Sigmoid colon (tissue), 6 donors: ENCODE measurements at regions not wholly inside any gene's neighbourhood (a gene's known extent, or its start where the extent isn't known, plus 50 kb on each side); places are given as distances from the start of the nearest gene placed in this dataset.

Experiments used
- DNase-seq: peaks from one replicate; pipeline ENCODE4 v3.0.0-alpha.2; 2019
- H3K27ac ChIP-seq, 4 donors: fragments of 200-600 bp; sonication (generic); one replicate each; pipeline ENCODE4 v1.5.1; 2016 to 2019; ENCODE audit warnings: mild to moderate bottlenecking in 1 of 4
- H3K27me3 ChIP-seq, 3 donors: fragments of 200-600 bp; sonication (generic); one replicate each; pipeline ENCODE4 v1.5.1; 2019; ENCODE audit warnings: mild to moderate bottlenecking in 1 of 3
- H3K36me3 ChIP-seq, 4 donors: fragments of 200-600 bp; sonication (generic); one replicate each; pipeline ENCODE4 v1.5.1; 2016 to 2019
- H3K4me1 ChIP-seq, 4 donors: fragments of 200-600 bp; sonication (generic); one replicate each; pipeline ENCODE4 v1.5.1; 2017 to 2019
- H3K4me3 ChIP-seq, 4 donors: fragments of 200-600 bp; sonication (generic); one replicate each; pipeline ENCODE4 v1.5.1; 2017 to 2019; ENCODE audit warnings: mild to moderate bottlenecking in 2 of 4, moderate library complexity in 1 of 4
- H3K9me3 ChIP-seq, 4 donors: fragments of 200-600 bp in 3 of 4; sonication (generic) in 3 of 4; one replicate each; pipeline versions ENCODE4 v1.5.1 to v1.6.1; 2013 to 2019
- EP300 ChIP-seq, 4 donors: sonication (generic); formaldehyde crosslinking; IDR thresholded peaks; one replicate each; pipeline ENCODE4 v1.6.1; 2017; ENCODE audit warnings: antibody characterized with exemption in 4 of 4
- POLR2A ChIP-seq, 2 donors: fragments of 450-650 bp; IDR thresholded peaks; one replicate each; pipeline ENCODE4 v1.6.1; 2016; ENCODE audit warnings: antibody characterized with exemption in 2 of 2, mild to moderate bottlenecking in 2 of 2, moderate library complexity in 2 of 2
- POLR2AphosphoS5 ChIP-seq, 4 donors: sonication (generic); formaldehyde crosslinking; IDR thresholded peaks; one replicate each; pipeline ENCODE4 v1.6.1; 2017; ENCODE audit warnings: antibody characterized with exemption in 4 of 4
- WGBS, 2 donors: extraction: QIAGEN DNeasy Blood & Tissue Kit; methylation state at CpG; one replicate each; pipeline ENCODE4 v1.1.7; 2013; 5-methylcytosine and 5-hydroxymethylcytosine counted together
- intact Hi-C: fragments of 100-400 bp; cut with DNase I; formaldehyde crosslinking; loops from one replicate; pipeline ENCODE4 v1.15.1; 2023
- TF ChIP-seq, protein P1 (sequence below), 4 experiments: fragments of 450-650 bp in 3 of 4; fragments of 200-600 bp in 1 of 4; IDR thresholded peaks; one replicate each; pipeline ENCODE4 v1.5.1; 2016 to 2019; ENCODE audit warnings: antibody characterized with exemption in 4 of 4, mild to moderate bottlenecking in 3 of 4, moderate library complexity in 2 of 4
- donor health status: healthy with polysubstance abuse.
- donor health status: healthy.

DNA sequence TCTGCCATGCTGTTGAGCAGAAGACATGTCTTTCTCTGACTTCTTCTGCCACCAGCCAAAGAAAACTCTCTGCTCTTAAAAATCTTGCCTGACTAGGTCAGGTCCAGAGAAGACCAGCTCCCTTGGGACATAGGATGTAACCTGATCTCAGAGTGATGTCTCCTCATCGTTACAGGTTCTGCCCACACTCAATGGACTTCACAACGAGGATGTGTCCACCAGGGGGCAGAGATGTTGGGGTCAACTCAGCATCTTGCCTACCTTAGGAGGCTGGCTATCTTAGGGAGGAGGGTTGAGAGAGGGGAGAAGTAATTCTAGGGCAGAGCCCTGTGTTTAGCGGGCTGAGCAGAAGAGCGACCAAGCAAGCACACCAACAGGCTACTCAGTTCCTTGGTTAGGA, 207.6 kb upstream of the CDH4 start:
- Histone ChIP-seq H3K36me3 (no peaks in the 10 kb centered on the region), H3K27ac (no peak overlapping the region), H3K9me3 (peaks cover 0 to 4% (median 1%) of the 10 kb centered on the region in 4 donors), H3K27me3 (peaks cover 0 to 3% (median 0%) of the 10 kb centered on the region in 3 donors), H3K4me3 (no peak overlapping the region), H3K4me1 (no peaks in the 10 kb centered on the region)
- WGBS, 2 donors: 56 to 61% methylated on average over 4 of the region's 4 CpGs
- DNase-seq: no peak
- intact Hi-C loops: no loop called here
- no peak for TF ChIP-seq POLR2AphosphoS5 (IDR thresholded peaks at IDR 0.05)

DNA sequence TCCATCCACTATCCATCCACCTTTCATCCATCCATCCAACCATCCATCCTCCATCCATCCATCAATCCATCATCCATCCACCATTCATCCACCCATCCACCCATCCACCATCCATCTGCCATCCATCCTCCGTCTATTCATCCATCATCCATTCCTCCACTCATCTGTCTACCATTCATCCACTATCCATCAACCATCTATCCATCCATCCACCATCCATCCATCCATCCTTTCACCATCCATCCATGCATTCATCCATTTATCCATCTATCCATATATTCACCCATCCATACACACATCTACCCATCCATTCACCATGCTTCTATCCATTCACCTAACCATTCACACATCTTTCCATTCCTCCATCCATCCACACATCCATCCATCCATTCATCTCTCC, 207.0 kb upstream of the CDH4 start:
- no peaks in the 10 kb centered on the region for H3K4me1 ChIP-seq
- no peak for DNase-seq
- H3K9me3 ChIP-seq: peaks cover 0 to 4% (median 1%) of the 10 kb centered on the region in 4 donors
- no peak overlapping the region for H3K27ac ChIP-seq
- H3K4me3 ChIP-seq: no peak overlapping the region
- intact Hi-C loops: no loop called here
- no peak for TF ChIP-seq POLR2A (IDR thresholded peaks at IDR 0.05)
- no peaks in the 10 kb centered on the region for H3K36me3 ChIP-seq
- WGBS, 2 donors: 91 to 93% methylated on average over 1 of the region's 1 CpG
- H3K27me3 ChIP-seq: peaks cover 0 to 3% (median 0%) of the 10 kb centered on the region in 3 donors

GRCh38 chr20:61045876-61046585, 206.0 kb upstream of the CDH4 start:
- peaks cover 0 to 4% (median 1%) of the 10 kb centered on the region in 4 donors for H3K9me3 ChIP-seq
- H3K4me1 ChIP-seq: no peaks in the 10 kb centered on the region
- H3K36me3 ChIP-seq: no peaks in the 10 kb centered on the region
- peaks cover 0 to 3% (median 0%) of the 10 kb centered on the region in 3 donors for H3K27me3 ChIP-seq
- 72 to 80% methylated on average over 3 of the region's 3 CpGs for WGBS, 2 donors
- H3K27ac ChIP-seq: no peak overlapping the region
- H3K4me3 ChIP-seq: no peak overlapping the region
- intact Hi-C loops: no loop called here
- TF ChIP-seq EP300 (IDR thresholded peaks at IDR 0.05) (no peak), POLR2A (IDR thresholded peaks at IDR 0.05) (no peak), POLR2AphosphoS5 (IDR thresholded peaks at IDR 0.05) (no peak)
- TF ChIP-seq, protein P1, sequence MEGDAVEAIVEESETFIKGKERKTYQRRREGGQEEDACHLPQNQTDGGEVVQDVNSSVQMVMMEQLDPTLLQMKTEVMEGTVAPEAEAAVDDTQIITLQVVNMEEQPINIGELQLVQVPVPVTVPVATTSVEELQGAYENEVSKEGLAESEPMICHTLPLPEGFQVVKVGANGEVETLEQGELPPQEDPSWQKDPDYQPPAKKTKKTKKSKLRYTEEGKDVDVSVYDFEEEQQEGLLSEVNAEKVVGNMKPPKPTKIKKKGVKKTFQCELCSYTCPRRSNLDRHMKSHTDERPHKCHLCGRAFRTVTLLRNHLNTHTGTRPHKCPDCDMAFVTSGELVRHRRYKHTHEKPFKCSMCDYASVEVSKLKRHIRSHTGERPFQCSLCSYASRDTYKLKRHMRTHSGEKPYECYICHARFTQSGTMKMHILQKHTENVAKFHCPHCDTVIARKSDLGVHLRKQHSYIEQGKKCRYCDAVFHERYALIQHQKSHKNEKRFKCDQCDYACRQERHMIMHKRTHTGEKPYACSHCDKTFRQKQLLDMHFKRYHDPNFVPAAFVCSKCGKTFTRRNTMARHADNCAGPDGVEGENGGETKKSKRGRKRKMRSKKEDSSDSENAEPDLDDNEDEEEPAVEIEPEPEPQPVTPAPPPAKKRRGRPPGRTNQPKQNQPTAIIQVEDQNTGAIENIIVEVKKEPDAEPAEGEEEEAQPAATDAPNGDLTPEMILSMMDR (IDR thresholded peaks at IDR 0.05): no peak
- no peak for DNase-seq

- intact Hi-C loops: no loop called here
- H3K36me3 ChIP-seq: no peaks in the 10 kb centered on the region
- H3K27ac ChIP-seq: no peak overlapping the region
- 83 to 90% methylated on average over 9 of the region's 9 CpGs for WGBS, 2 donors
- H3K4me1 ChIP-seq: no peaks in the 10 kb centered on the region
- no peak overlapping the region for H3K4me3 ChIP-seq
- no peak for DNase-seq
- TF ChIP-seq POLR2A (IDR thresholded peaks at IDR 0.05) (no peak), POLR2AphosphoS5 (IDR thresholded peaks at IDR 0.05) (no peak), EP300 (IDR thresholded peaks at IDR 0.05) (no peak)
- TF ChIP-seq, protein P1 (IDR thresholded peaks at IDR 0.05): no peak
- H3K9me3 ChIP-seq: peaks cover 0 to 4% (median 1%) of the 10 kb centered on the region in 4 donors
- H3K27me3 ChIP-seq: peaks cover 0 to 3% (median 0%) of the 10 kb centered on the region in 3 donors
Observed at GRCh38 chr20:61046721-61047351, 205.2 kb upstream of the CDH4 start.

- Histone ChIP-seq H3K4me1 (no peaks in the 10 kb centered on the region), H3K4me3 (no peak overlapping the region), H3K27ac (no peak overlapping the region), H3K9me3 (peaks cover 0 to 4% (median 1%) of the 10 kb centered on the region in 4 donors), H3K27me3 (peaks cover 0 to 3% (median 0%) of the 10 kb centered on the region in 3 donors), H3K36me3 (no peaks in the 10 kb centered on the region)
- intact Hi-C loops: no loop called here
- TF ChIP-seq EP300 (IDR thresholded peaks at IDR 0.05): no peak
- TF ChIP-seq POLR2AphosphoS5 (IDR thresholded peaks at IDR 0.05): no peak
- no peak for TF ChIP-seq POLR2A (IDR thresholded peaks at IDR 0.05)
- TF ChIP-seq, protein P1 (IDR thresholded peaks at IDR 0.05): no peak
- DNase-seq: peak; percentile 50
- WGBS, 2 donors: 91 to 92% methylated on average over 4 of the region's 4 CpGs
Observed at GRCh38 chr20:61047515-61047914, 204.5 kb upstream of the CDH4 start.
